T47D (cell line): ENCODE measurements at regions not wholly inside any gene's neighbourhood (a gene's known extent, or its start where the extent isn't known, plus 50 kb on each side); places are given as distances from the start of the nearest gene placed in this dataset.
A peak's percentile ranks its signal among the peaks of the same experiment; 100 is the strongest.
"Not testable (repeated sequence)": the region's sequence is repeated elsewhere in the genome, so short reads cannot be mapped to it uniquely, and the experiment has no call there.

ENCODE experiments used
- DNase-seq, 2 experiments: peaks; one replicate each; pipeline versions ENCODE4 v3.0.0 to v3.0.0-alpha.2; 2011 to 2012; ENCODE audit warnings: low read depth in 1 of 2, low spot score in 1 of 2
- JUND ChIP-seq: IDR thresholded peaks from 2 replicates; pipeline ENCODE4 v1.6.1; 2012; ENCODE audit warnings: low read depth
- in situ Hi-C: cut with HindIII; loops from 2 replicates; pipeline ENCODE4 v1.10.0; 2016; ENCODE audit warnings: low sequenced_read_pairs, low pct_unique_long_range_greater_than_20kb

GRCh38 chr14:105924951-105925591 lies 398.7 kb downstream of the TMEM121 start:
- in situ Hi-C loops: no loop called here
- no peak for TF ChIP-seq JUND
- no peak for DNase-seq

- no peak for TF ChIP-seq JUND
- in situ Hi-C loops: no loop called here
- no peak for DNase-seq
Observed at GRCh38 chr14:105925615-105926372, 399.4 kb downstream of the TMEM121 start.

DNA sequence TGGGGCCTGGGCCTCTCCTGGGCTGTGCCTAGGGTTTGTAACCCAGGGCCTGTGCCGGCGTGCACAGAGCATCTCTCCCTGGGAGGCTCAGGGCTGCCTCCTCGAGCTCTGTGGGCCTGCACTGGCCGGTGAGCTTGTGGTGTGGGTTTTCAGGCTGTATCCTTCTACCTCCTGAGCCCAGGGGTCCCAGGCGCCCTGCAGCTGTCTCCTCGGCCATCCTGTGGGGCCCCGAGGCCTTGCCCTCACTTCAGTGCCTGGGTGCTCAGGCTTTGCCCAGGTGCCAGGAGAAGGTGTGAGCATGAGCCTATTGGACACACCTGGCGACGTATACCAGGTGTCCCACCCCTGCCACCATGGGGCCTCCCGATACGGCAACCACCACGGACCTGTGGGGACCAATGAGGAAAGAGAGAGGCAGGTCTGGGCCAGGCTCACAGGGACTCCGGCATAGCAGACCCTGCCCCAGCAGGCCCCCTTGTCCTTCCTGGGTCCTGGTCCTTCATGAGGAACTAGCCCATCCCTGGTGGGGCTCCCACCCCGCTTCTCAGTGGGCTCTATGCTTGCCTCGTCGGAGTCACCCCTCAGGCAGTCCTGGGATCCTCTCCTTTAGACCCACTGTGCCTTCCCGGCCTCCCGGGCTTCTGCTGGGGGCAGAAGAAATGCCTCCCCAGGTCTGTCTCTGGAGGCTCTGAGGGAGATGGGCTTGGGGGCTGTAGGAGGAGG lies 400.2 kb downstream of the TMEM121 start:
- TF ChIP-seq JUND: no peak
- in situ Hi-C loops: no loop called here
- no peak for DNase-seq

DNA sequence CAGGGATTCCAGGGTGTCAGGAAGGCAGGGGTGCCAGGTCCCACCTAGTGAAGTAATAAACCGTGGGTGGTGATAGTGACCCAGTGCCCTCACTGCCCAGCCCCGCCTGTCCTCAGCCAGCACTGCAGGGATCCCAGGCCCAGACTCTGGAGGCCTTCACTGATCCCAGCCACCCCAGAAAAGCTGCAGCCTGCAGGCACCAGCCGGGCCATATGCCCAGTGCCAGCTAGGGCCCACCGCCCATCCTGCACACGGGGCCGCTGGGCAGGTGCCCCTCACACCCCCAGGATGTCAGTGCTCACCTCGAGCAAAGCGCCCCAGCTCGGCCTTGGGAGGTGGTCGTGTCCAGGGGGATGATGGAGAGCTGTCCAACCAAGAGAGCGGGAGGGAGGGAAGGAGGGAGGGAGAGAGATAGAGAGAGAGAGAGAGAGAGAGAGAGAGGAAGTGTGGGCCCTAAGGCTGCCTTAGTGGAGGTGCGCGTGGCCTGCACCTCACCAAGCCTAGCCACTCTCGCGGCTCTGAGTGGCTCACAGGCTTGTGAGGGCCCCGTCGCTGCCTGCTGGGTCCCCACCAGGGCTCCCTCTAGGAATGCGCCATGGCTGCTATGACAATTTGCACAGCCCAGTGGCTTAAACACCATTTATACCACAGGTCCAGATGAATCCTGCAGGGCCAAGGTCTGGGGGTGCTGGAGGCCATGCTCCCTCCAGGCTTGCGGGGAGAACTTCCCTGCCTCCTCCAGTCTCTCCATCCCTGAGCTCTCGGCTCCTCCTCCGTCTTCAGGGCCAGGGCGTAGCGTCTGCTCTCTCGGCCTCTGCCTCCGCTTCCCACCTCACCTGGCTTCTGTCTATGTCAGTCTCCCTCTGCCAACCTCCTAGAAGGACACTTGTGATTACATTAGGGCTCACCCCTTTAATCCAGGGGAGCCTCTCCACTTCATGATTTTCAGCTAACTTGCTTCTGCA lies 401.0 kb downstream of the TMEM121 start:
- TF ChIP-seq JUND: no peak
- in situ Hi-C loops: no loop called here
- no peak for DNase-seq

DNA sequence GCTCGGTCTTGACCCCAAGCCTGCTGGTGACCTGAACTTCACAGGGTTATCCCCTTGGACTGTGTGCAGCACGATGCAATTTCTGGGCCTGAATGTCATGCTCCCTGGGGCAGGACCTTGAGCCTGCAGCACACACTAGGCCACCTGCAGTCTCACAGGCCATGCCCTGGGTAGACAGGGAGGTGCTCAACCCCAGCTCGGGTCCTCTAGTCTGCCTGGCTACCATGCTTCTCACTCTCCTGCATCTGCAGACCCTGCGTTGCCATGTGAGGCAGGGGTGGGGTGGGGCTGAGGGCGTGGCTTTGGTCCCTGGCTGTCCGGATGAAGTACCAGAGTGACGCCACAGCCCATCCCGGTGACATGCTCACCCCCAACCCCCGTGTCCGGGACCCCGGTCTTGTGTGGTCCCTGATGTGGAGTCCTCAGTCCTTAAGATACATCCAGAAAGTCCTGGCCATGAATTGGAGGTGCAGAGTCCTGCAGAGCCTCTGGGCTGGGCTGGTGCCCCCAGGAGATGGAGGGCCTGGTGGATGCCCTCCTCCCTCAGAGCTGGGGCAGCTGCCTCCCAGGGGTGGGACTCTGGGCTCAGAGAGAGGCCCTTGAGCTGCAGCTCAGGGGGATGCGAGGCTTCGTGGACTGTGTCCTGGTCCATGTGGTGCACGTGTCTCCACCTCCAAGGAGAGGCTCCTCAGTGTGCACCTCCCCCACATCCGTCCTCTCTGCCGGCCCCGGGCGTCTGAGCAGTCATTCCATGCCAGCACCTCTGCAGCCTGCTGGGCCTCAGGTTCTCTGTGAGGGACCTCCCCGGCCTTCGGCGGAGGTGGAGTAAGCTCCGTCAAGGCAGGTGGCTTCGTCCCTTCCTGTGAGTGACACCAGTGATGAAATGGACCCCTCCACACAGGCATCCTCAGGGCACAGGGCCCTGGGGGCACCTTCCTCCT lies 402.1 kb downstream of the TMEM121 start:
- in situ Hi-C loops, DNase-seq: not testable (repeated sequence)

- DNase-seq: no peak
- TF ChIP-seq JUND: no peak
- in situ Hi-C loops: no loop called here
Observed at GRCh38 chr14:105929327-105930081, 403.1 kb downstream of the TMEM121 start.

DNA sequence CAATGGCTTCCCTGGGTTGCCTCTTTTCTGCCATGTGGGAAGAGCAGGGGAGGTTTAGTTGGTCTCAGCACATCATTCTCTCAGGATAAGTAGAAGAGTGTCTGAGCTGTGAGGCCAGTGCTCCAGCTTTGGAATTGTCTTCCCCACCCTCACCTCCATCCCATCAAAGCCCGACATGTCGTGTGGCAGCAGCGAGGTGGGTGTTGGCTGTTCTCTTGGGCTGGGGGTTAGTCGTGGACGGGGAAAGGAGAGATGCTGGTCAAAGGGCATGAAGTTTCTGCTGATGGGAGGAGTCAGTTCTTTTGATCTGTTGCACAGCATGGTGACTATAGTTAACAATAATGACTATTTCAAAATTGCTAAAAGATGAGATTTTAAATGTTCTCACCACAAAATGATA lies 404.2 kb downstream of the TMEM121 start:
- TF ChIP-seq JUND: no peak

GRCh38 chr14:105931808-105932483 lies 405.6 kb downstream of the TMEM121 start:
- no peak for TF ChIP-seq JUND
- peak; percentile 70 to 74 for DNase-seq
- in situ Hi-C loops: no loop called here

More for the DNA sequence above, 404.2 kb downstream of the TMEM121 start:
- no peak for DNase-seq
- in situ Hi-C loops: no loop called here

DNA sequence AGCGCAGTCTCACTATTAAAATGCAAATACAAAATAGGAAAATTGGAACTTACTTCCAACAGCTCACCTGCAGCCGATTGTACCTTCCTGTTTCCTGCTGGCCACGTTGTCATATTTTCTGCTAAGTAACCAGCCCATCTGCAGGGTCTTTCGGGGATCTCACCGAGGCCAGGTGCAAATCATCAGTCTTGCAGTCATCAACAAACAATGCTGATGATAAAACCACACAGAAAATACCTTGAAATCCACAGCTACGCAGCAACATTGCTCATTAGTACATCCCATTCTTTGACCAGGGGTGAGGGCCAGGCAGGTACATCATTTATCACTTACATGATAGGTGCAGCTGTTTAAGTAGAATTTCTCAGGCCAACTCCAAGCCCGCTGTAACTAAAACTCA lies 406.9 kb downstream of the TMEM121 start:
- in situ Hi-C loops: no loop called here
- DNase-seq: no peak
- TF ChIP-seq JUND: no peak

- in situ Hi-C loops: no loop called here
- DNase-seq: no peak
- no peak for TF ChIP-seq JUND
Observed at GRCh38 chr14:105935384-105935783, 409.0 kb downstream of the TMEM121 start.
